ENCODE measurements at regions not wholly inside any gene's neighbourhood (a gene's known extent, or its start where the extent isn't known, plus 50 kb on each side); places are given as distances from the start of the nearest gene placed in this dataset.
A peak's percentile ranks its signal among the peaks of the same experiment; 100 is the strongest.

- Mint-ChIP-seq H3K9me3 (no peaks in the 10 kb centered on the region), H3K36me3 (no peaks in the 10 kb centered on the region), H3K4me1 (no peaks in the 10 kb centered on the region), H3K27ac (no peak overlapping the region), H3K4me3 (no peak overlapping the region)
- DNase-seq (ENCODE audit: low spot score in 2 of 2) (no peak), ATAC-seq (no peak)
Observed at GRCh38 chr4:115671581-115671980, 558.2 kb upstream of the NDST4 start.

DNA sequence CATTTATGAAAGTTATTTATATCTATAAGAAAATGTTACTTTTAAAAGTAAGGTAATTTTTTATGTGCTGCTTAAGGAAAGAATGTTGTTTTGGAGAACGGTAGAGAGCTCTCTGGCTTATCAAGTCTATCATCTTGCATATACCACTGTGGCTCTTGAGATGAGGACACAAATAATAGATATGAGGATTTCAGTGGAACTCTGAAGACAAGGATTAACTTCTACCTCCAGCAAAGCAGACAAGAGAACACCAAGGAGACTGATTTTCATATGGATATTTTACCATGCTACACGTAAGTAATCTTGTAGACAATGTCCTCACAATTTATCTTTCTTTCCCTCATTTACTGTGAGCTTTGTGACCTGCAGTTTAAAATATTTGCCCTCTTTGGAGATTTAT is 557.5 kb upstream of the NDST4 start:
- Mint-ChIP-seq H3K27ac (no peak overlapping the region), H3K4me3 (no peak overlapping the region), H3K9me3 (no peaks in the 10 kb centered on the region), H3K4me1 (no peaks in the 10 kb centered on the region), H3K36me3 (no peaks in the 10 kb centered on the region)
- ATAC-seq (no peak), DNase-seq (ENCODE audit: low spot score in 2 of 2) (no peak)

- Mint-ChIP-seq H3K4me1 (no peaks in the 10 kb centered on the region), H3K27ac (no peak overlapping the region), H3K36me3 (no peaks in the 10 kb centered on the region), H3K4me3 (no peak overlapping the region), H3K9me3 (no peaks in the 10 kb centered on the region)
- no peak for ATAC-seq
- no peak for DNase-seq (ENCODE audit: low spot score in 2 of 2)
Observed at GRCh38 chr4:115668396-115668795, 555.0 kb upstream of the NDST4 start.

- Mint-ChIP-seq H3K4me1 (no peaks in the 10 kb centered on the region), H3K27ac (no peak overlapping the region), H3K4me3 (no peak overlapping the region), H3K9me3 (no peaks in the 10 kb centered on the region), H3K36me3 (no peaks in the 10 kb centered on the region)
- ATAC-seq (no peak), DNase-seq (ENCODE audit: low spot score in 2 of 2) (no peak)
Observed at GRCh38 chr4:115664285-115664684, 550.9 kb upstream of the NDST4 start.

DNA sequence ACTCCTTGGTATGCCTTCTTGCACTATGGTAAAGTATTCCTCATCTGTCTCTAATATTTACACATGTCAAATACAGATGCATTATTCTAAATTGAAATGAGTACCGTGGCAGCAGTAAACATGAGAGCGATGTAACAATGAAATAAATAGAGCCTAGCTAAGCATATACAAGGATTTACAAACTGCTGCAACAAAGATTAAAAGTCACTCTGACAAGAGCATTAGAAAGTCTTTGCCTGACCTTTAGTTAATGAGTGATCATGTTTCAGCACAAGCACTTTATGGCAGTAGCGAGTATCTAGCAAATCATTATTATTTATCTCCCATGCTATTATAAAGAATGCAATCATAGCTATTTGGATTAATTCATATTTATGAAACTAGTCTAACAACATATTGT is 547.0 kb upstream of the NDST4 start:
- Mint-ChIP-seq H3K27ac (no peak overlapping the region), H3K9me3 (peaks cover 6% of the 10 kb centered on the region), H3K36me3 (no peaks in the 10 kb centered on the region), H3K4me3 (no peak overlapping the region), H3K4me1 (no peaks in the 10 kb centered on the region)
- no peak for DNase-seq (ENCODE audit: low spot score in 2 of 2)
- ATAC-seq = no peak

DNA sequence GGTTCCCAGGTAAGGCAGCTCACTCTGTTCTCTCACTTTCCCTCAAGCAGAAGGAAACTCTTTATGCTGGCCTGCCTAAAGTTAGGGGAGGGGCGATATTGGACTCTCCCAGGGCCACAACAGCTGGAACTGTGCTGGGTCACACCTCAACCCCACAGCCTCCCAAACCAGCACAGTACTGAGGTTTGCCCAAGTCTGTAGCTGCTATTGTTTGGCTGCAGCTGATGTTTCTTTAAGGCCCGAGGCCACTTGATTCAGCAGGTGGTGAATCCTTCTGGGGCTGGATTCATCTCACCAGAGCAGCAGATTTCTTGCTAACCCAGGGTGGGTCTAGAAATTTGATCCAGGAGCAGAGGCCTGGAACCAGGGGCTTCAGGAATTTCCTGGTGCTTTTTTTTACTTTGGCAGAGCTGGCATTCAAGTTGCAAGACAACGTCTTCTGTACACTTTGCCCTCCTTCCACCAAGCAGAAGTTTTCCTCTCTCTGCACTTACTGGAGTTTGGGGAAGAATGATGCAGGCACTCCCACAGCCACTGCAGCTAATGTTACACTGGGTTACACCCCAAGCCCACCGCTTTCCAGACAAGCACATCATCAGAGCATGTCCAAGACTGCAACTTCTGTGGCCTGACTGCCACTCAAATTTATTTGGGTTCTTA is 544.7 kb upstream of the NDST4 start:
- ATAC-seq = peak; percentile 24
- H3K27ac Mint-ChIP-seq = no peak overlapping the region
- H3K4me3 Mint-ChIP-seq = no peak overlapping the region
- DNase-seq (ENCODE audit: low spot score in 2 of 2) = no peak
- no peaks in the 10 kb centered on the region for H3K36me3 Mint-ChIP-seq
- H3K4me1 Mint-ChIP-seq = no peaks in the 10 kb centered on the region
- peaks cover 9% of the 10 kb centered on the region for H3K9me3 Mint-ChIP-seq

DNA sequence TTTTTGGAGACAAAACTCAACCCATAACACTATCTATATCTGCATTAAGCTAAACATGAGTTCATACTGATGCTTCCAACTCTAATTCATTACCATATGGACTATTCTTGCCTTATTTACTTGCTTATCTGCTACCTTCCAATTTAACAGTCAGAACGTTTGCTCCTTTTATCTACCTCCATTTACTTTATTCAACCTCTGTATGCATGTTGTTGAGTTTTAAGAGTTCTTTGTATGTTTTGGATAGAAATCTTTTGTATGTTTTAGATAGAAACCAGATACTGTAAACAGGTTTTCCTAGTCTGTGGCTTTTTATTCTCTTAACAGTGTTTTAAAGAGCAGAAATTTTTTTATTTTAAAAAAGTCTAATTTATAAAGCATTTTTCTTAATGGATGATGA is 542.2 kb upstream of the NDST4 start:
- ATAC-seq = no peak
- H3K9me3 Mint-ChIP-seq = peaks cover 12% of the 10 kb centered on the region
- DNase-seq (ENCODE audit: low spot score in 2 of 2) = no peak
- H3K4me1 Mint-ChIP-seq = no peaks in the 10 kb centered on the region
- H3K27ac Mint-ChIP-seq = no peak overlapping the region
- no peak overlapping the region for H3K4me3 Mint-ChIP-seq
- no peaks in the 10 kb centered on the region for H3K36me3 Mint-ChIP-seq

DNA sequence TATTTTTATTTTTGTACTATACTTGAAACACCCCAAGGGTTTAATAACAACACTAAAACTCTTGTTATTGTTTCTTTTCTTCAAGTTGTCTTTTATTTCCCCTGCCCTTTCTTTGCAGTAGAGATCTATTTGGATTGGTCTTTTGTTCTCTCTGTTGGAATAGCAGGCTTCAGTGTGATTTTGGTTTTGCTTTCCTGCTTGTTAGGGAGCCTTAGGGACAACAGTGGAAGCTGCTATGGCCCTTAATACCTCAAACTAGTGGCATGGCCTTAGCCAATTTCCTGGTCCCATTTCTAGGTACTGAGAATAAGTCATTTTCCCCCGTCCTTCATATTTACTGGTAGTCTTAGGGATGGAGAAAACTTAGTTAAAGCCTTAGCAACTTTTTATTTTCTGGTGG is 535.4 kb upstream of the NDST4 start:
- Mint-ChIP-seq H3K9me3 (peaks cover 4% of the 10 kb centered on the region), H3K4me3 (no peak overlapping the region), H3K36me3 (no peaks in the 10 kb centered on the region), H3K27ac (no peak overlapping the region), H3K4me1 (no peaks in the 10 kb centered on the region)
- ATAC-seq (no peak), DNase-seq (ENCODE audit: low spot score in 2 of 2) (no peak)

GRCh38 chr4:115629270-115629669 is 515.9 kb upstream of the NDST4 start:
- no peak for ATAC-seq
- Mint-ChIP-seq H3K36me3 (no peaks in the 10 kb centered on the region), H3K4me1 (no peaks in the 10 kb centered on the region), H3K9me3 (no peaks in the 10 kb centered on the region), H3K27ac (no peak overlapping the region), H3K4me3 (no peak overlapping the region)
- DNase-seq (ENCODE audit: low spot score in 2 of 2) = no peak

GRCh38 chr4:115609631-115610030 is 496.2 kb upstream of the NDST4 start:
- no peak for DNase-seq (ENCODE audit: low spot score in 2 of 2)
- no peak for ATAC-seq
- H3K36me3 Mint-ChIP-seq = no peaks in the 10 kb centered on the region
- H3K9me3 Mint-ChIP-seq = no peaks in the 10 kb centered on the region
- H3K4me3 Mint-ChIP-seq = no peak overlapping the region
- H3K27ac Mint-ChIP-seq = no peak overlapping the region
- no peaks in the 10 kb centered on the region for H3K4me1 Mint-ChIP-seq

DNA sequence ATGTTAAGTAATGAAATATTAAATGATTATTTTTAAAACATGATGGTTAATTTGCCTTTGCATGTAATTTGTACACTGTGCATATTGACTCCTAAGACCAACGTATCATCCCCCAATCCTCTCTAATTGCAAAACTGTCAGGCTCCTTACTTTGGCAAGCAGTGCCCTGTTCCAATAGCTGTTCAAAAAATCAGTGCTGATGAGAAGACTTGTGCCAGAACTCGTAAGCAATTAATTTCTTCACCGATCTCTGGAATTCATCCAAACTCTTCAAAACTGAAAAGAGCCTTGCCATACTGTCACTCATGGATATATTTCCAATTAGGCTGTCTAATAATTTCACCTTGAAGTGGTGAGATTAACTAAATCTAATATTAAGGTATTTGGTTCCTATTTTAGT is 493.9 kb upstream of the NDST4 start:
- no peak for ATAC-seq
- DNase-seq (ENCODE audit: low spot score in 2 of 2) = no peak
- H3K4me1 Mint-ChIP-seq = no peaks in the 10 kb centered on the region
- no peaks in the 10 kb centered on the region for H3K36me3 Mint-ChIP-seq
- H3K27ac Mint-ChIP-seq = no peak overlapping the region
- no peak overlapping the region for H3K4me3 Mint-ChIP-seq
- no peaks in the 10 kb centered on the region for H3K9me3 Mint-ChIP-seq

DNA sequence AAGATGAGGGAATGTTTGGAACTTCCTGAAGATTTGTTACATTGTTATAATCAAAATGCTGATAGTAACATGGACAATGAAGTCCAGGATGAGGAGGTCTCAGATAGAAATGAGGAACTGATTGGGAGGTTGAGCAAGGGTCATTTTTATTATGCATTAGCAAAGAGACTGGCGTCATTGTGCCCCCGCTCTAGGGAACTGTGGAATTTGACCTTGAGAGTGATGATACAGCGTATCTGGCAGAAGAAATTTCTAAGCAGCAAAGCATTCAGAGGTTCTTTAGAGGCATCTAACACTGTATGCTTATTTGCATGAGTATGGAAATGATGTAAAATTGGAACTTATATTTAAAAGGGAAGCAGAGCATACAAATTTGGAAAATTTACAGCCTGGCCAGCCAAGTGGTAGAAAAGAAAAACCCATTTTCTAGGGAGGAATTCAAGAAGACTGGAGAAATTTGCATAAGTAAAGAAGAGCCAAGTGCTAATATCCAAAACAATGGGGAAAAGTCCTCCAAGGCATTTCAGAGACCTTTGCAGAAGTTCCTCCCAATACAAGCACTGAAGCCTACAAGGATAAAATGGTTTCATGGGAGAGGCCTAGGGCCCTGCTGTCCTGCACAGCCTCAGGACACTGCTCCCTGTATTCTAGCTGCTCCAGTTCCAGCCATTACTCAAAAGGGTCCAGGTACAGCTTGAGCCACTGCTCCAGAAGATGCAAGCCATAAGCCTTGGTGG is 483.0 kb upstream of the NDST4 start:
- peak; percentile 47 for ATAC-seq
- Mint-ChIP-seq H3K4me3 (no peak overlapping the region), H3K9me3 (peaks cover 2% of the 10 kb centered on the region), H3K27ac (no peak overlapping the region), H3K36me3 (no peaks in the 10 kb centered on the region), H3K4me1 (no peaks in the 10 kb centered on the region)
- DNase-seq (ENCODE audit: low spot score in 2 of 2) = no peak

- Mint-ChIP-seq H3K36me3 (no peaks in the 10 kb centered on the region), H3K4me3 (no peak overlapping the region), H3K9me3 (no peaks in the 10 kb centered on the region), H3K27ac (no peak overlapping the region), H3K4me1 (no peaks in the 10 kb centered on the region)
- DNase-seq (ENCODE audit: low spot score in 2 of 2) = no peak
- ATAC-seq = no peak
Observed at GRCh38 chr4:115580901-115581300, 467.5 kb upstream of the NDST4 start.

DNA sequence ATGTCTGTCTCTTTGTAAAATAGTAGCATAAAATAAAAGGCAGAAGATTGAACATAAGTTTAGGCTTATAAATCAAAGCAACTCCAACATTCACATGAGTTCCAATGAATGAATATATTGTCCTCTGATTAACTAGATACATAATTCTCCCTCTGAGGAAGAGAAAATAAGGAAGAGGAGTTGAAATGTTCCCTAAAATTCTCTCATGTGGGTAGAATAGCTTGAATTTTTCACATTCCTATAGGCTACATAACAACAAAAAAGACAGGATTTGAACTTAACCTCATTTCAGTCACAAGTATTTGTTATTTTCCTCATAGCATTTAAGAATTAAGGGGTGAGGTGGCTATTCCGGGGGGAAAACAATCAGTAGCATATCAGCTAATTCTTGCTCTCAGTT is 462.4 kb upstream of the NDST4 start:
- Mint-ChIP-seq H3K27ac (no peak overlapping the region), H3K9me3 (no peaks in the 10 kb centered on the region), H3K4me3 (no peak overlapping the region), H3K4me1 (no peaks in the 10 kb centered on the region), H3K36me3 (no peaks in the 10 kb centered on the region)
- DNase-seq (ENCODE audit: low spot score in 2 of 2) (no peak), ATAC-seq (no peak)

DNA sequence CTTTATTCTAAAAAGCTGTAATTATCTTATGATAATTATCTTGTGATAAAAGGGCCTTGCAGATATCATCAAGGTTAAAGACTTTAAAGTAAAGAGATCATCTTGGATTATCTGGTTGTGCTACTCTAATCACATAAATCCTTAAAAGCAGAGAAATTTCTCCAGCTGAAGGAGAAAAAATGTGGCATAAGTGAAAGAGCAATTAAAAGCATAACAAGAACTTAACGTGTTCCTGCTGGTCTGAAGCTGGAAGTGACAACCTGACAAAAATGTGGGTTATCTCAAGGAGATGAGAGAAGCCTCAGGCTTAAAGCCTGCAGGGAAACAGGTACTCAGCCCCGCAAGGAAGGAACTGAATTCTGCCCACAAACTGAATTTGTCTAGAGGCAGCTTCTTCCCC is 449.1 kb upstream of the NDST4 start:
- Mint-ChIP-seq H3K4me3 (no peak overlapping the region), H3K4me1 (no peaks in the 10 kb centered on the region), H3K36me3 (no peaks in the 10 kb centered on the region), H3K9me3 (no peaks in the 10 kb centered on the region), H3K27ac (no peak overlapping the region)
- no peak for ATAC-seq
- DNase-seq (ENCODE audit: low spot score in 2 of 2) = no peak

GRCh38 chr4:115548123-115548522 is 434.7 kb upstream of the NDST4 start:
- Mint-ChIP-seq H3K9me3 (peaks cover 4% of the 10 kb centered on the region), H3K36me3 (no peaks in the 10 kb centered on the region), H3K4me1 (no peaks in the 10 kb centered on the region), H3K27ac (no peak overlapping the region), H3K4me3 (no peak overlapping the region)
- no peak for ATAC-seq
- no peak for DNase-seq (ENCODE audit: low spot score in 2 of 2)

All from stimulated activated effector memory CD8-positive, alpha-beta T cell treated with anti-CD3 and anti-CD28 coated beads, Interleukin-12 subunit alpha, Interleukin-12 subunit beta, amount 100 ng/mL, for 72 hours (primary cell).